SK-N-SH treated with all-trans-retinoic acid at 6 μM for 48 hours (cell line): ENCODE measurements at regions not wholly inside any gene's neighbourhood (a gene's known extent, or its start where the extent isn't known, plus 50 kb on each side); places are given as distances from the start of the nearest gene placed in this dataset.

ENCODE experiments used
- CREB5 ChIP-seq: fragments of 250-450 bp; sonication (Bioruptor Pico); IDR thresholded peaks from 2 replicates; pipeline ENCODE4 v1.5.1; 2020; ENCODE audit warnings: low read depth, mild to moderate bottlenecking, moderate library complexity
- CSRNP3 ChIP-seq: fragments of 250-450 bp; sonication (Bioruptor Pico); IDR thresholded peaks from 2 replicates; pipeline ENCODE4 v1.5.1; 2021; ENCODE audit warnings: mild to moderate bottlenecking, moderate library complexity
- PATZ1 ChIP-seq: fragments of 250-450 bp; sonication (Bioruptor Pico); IDR thresholded peaks from 2 replicates; pipeline ENCODE4 v1.8.0; 2020; ENCODE audit warnings: mild to moderate bottlenecking, moderate library complexity, borderline replicate concordance
- SNAI2 ChIP-seq: fragments of 250-450 bp; sonication (Bioruptor Pico); IDR thresholded peaks from 2 replicates; pipeline ENCODE4 v1.5.0; 2020; ENCODE audit warnings: mild to moderate bottlenecking, moderate library complexity

DNA sequence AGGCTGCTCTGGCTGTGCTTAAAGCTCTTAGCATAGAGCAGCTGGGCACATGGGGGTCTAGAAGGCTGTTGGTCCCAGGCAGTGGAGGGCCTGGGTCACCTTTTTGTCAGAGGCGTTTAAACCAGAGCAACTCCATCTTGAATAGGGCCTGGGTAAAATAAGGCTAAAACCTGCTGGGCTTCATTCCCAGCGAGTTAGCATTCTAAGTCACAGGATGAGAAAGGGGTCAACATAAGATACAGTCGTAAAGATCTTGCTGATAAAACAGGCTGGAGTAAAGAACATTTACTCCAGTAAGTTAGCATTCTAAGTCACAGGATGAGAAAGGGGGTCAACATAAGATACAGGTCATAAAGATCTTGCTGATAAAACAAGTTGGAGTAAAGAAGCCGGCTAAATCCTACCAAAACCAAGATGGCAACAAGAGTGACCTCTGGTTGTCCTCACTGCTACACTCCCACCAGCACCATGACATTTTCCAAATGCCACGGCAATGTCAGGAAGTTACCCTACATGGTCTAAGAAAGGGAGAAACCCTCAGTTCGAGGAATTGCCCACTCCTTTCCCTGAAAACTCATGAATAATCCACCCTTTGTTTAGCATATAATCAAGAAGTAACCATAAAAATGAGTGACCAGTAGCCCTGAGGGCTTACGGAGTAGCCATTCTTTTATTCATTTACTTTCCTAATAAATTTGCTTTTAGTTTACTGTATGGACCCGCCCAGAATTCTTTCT is 96.8 kb upstream of the PCBD1 start:
- TF ChIP-seq PATZ1 (CRISPR knock-in tag) = no peak
- no peak for TF ChIP-seq CSRNP3 (CRISPR knock-in tag)
- TF ChIP-seq CREB5 (CRISPR knock-in tag) = no peak
- no peak for TF ChIP-seq SNAI2 (CRISPR knock-in tag)
